ENCODE measurements at regions not wholly inside any gene's neighbourhood (a gene's known extent, or its start where the extent isn't known, plus 50 kb on each side); places are given as distances from the start of the nearest gene placed in this dataset.

DNA sequence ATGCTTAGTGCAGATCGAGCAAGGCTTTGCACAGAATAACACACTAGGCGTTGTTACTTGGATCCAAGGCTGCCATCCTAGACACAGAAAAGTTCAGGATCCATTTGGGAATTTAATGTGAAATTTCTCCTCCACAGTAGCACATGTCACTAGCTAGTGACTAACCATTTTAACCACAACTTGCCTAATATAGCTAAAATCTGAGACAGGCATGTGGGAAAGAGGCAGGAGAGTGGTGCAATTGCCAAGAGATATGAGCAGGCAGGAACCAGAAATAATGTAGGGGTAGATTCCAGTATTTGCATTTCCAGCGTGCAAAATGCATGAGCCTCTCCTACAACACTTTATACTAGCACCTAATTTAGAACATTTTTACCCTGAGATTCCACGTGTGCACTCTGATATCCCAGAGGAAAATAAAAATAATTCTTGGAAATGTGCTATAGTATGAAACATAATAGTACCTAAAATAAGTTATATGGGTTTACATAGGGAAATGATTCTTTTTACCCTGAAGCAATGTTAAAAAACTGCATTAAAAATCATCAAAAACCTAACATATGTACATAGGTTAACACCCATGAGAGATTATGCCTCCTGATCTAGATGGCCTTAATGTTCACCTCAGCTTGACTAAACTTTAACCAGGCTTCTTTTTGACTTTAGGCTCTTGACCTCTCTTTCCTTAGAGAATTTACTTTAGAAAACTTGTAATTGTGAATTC lies 1230.6 kb upstream of the NUDT12 start:
- Mint-ChIP-seq H3K27ac (ENCODE audit: unreplicated experiment) (no peak overlapping the region), H3K36me3 (ENCODE audit: insufficient read depth, unreplicated experiment) (no peaks in the 10 kb centered on the region), H3K9me3 (ENCODE audit: low read depth, unreplicated experiment) (no peaks in the 10 kb centered on the region), H3K4me1 (ENCODE audit: low read depth, unreplicated experiment) (no peaks in the 10 kb centered on the region), H3K27me3 (ENCODE audit: unreplicated experiment) (no peaks in the 10 kb centered on the region), H3K4me3 (ENCODE audit: low read depth, unreplicated experiment) (no peak overlapping the region)
- intact Hi-C loops (cut with micrococcal nuclease; ENCODE audit: unreplicated experiment) = no loop called here
- no peak for DNase-seq
- CTCF ChIA-PET = no interaction called here
- no TSS peak for BruUV-seq (replicated peaks)
- no peak for TF ChIP-seq CTCF (IDR thresholded peaks at IDR 0.05; ENCODE audit: unreplicated experiment)

- BruUV-seq (replicated peaks) = no TSS peak
- intact Hi-C loops (cut with micrococcal nuclease; ENCODE audit: unreplicated experiment) = no loop called here
- Mint-ChIP-seq H3K4me3 (ENCODE audit: low read depth, unreplicated experiment) (no peak overlapping the region), H3K4me1 (ENCODE audit: low read depth, unreplicated experiment) (no peaks in the 10 kb centered on the region), H3K9me3 (ENCODE audit: low read depth, unreplicated experiment) (peaks cover 6% of the 10 kb centered on the region), H3K27me3 (ENCODE audit: unreplicated experiment) (no peaks in the 10 kb centered on the region), H3K27ac (ENCODE audit: unreplicated experiment) (no peak overlapping the region), H3K36me3 (ENCODE audit: insufficient read depth, unreplicated experiment) (no peaks in the 10 kb centered on the region)
- CTCF ChIA-PET = no interaction called here
- DNase-seq = no peak
- TF ChIP-seq CTCF (IDR thresholded peaks at IDR 0.05; ENCODE audit: unreplicated experiment) = no peak
Observed at GRCh38 chr5:104789366-104789765, 1226.8 kb upstream of the NUDT12 start.

DNA sequence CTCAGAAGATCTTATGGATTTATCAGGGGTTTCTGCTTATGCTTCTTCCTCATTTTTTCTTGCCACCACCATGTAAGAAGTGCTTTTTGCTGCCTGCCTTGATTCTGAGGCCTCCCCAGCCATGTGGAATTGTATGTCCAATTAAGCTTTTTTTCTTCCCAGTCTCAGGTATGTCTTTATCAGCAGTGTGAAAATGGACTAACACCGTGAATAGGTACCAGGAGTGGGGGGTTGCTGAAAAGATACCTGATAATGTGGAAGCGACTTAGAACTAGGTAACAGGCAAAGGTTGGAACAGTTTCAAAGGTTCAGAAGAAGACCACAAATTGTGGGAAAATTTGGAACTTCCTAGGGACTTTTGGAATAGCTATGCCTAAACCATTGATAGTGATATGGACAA lies 1222.5 kb upstream of the NUDT12 start:
- Mint-ChIP-seq H3K9me3 (ENCODE audit: low read depth, unreplicated experiment) (peaks cover 6% of the 10 kb centered on the region), H3K4me3 (ENCODE audit: low read depth, unreplicated experiment) (no peak overlapping the region), H3K4me1 (ENCODE audit: low read depth, unreplicated experiment) (no peaks in the 10 kb centered on the region), H3K27ac (ENCODE audit: unreplicated experiment) (no peak overlapping the region), H3K36me3 (ENCODE audit: insufficient read depth, unreplicated experiment) (no peaks in the 10 kb centered on the region), H3K27me3 (ENCODE audit: unreplicated experiment) (no peaks in the 10 kb centered on the region)
- TF ChIP-seq CTCF (IDR thresholded peaks at IDR 0.05; ENCODE audit: unreplicated experiment) = no peak
- CTCF ChIA-PET = no interaction called here
- no TSS peak for BruUV-seq (replicated peaks)
- intact Hi-C loops (cut with micrococcal nuclease; ENCODE audit: unreplicated experiment) = no loop called here
- no peak for DNase-seq

- Mint-ChIP-seq H3K27ac (ENCODE audit: unreplicated experiment) (no peak overlapping the region), H3K9me3 (ENCODE audit: low read depth, unreplicated experiment) (no peaks in the 10 kb centered on the region), H3K27me3 (ENCODE audit: unreplicated experiment) (no peaks in the 10 kb centered on the region), H3K4me1 (ENCODE audit: low read depth, unreplicated experiment) (no peaks in the 10 kb centered on the region), H3K36me3 (ENCODE audit: insufficient read depth, unreplicated experiment) (no peaks in the 10 kb centered on the region), H3K4me3 (ENCODE audit: low read depth, unreplicated experiment) (no peak overlapping the region)
- CTCF ChIA-PET = no interaction called here
- BruUV-seq (replicated peaks) = no TSS peak
- TF ChIP-seq CTCF (IDR thresholded peaks at IDR 0.05; ENCODE audit: unreplicated experiment) = no peak
- intact Hi-C loops (cut with micrococcal nuclease; ENCODE audit: unreplicated experiment) = no loop called here
- no peak for DNase-seq
Observed at GRCh38 chr5:104774372-104774771, 1211.8 kb upstream of the NUDT12 start.

Data from Calu3 (cell line).